Heart left ventricle (tissue), 16 donors: ENCODE measurements at regions not wholly inside any gene's neighbourhood (a gene's known extent, or its start where the extent isn't known, plus 50 kb on each side); places are given as distances from the start of the nearest gene placed in this dataset.
"Not testable (repeated sequence)": the region's sequence is repeated elsewhere in the genome, so short reads cannot be mapped to it uniquely, and the experiment has no call there.

Source experiments
- ATAC-seq, 4 donors: fragments of 200-7000 bp; cut with Tn5 transposase; one replicate each; pipeline ENCODE4 v1.9.1; 2020 to 2022; ENCODE audit warnings: moderate library complexity in 4 of 4, mild to moderate bottlenecking in 3 of 4, moderate number of reproducible peaks in 1 of 4
- DNase-seq, 5 donors: peaks; one replicate each; pipeline ENCODE4 v3.0.0-alpha.2; 2020
- H3K27ac ChIP-seq, 12 donors: fragments of 200-600 bp; sonication (generic) in 4 of 12; one replicate each; pipeline versions ENCODE4 v1.5.0 to v1.8.0; 2016 to 2022; ENCODE audit warnings: mild to moderate bottlenecking in 2 of 12
- H3K27me3 ChIP-seq, 9 donors: fragments of 200-600 bp; sonication (generic) in 2 of 9; one replicate each; pipeline versions ENCODE4 v1.5.1 to v1.8.0; 2016 to 2022; ENCODE audit warnings: mild to moderate bottlenecking in 3 of 9
- H3K36me3 ChIP-seq, 9 donors: fragments of 200-600 bp; sonication (generic) in 2 of 9; one replicate each; pipeline versions ENCODE4 v1.5.0 to v1.8.0; 2018 to 2022; ENCODE audit warnings: mild to moderate bottlenecking in 2 of 9
- H3K4me1 ChIP-seq, 12 donors: fragments of 200-600 bp; sonication (generic) in 4 of 12; one replicate each; pipeline versions ENCODE4 v1.5.0 to v1.8.0; 2016 to 2022; ENCODE audit warnings: mild to moderate bottlenecking in 3 of 12
- H3K4me3 ChIP-seq, 12 donors: fragments of 200-600 bp; sonication (generic) in 4 of 12; one replicate each; pipeline versions ENCODE4 v1.5.0 to v1.8.0; 2017 to 2022; ENCODE audit warnings: mild to moderate bottlenecking in 9 of 12, moderate library complexity in 4 of 12
- H3K9me3 ChIP-seq, 12 donors: fragments of 200-600 bp; sonication (generic) in 4 of 12; one replicate each; pipeline versions ENCODE4 v1.5.0 to v1.8.0; 2016 to 2022; ENCODE audit warnings: mild to moderate bottlenecking in 1 of 12
- CTCF ChIP-seq, 12 donors: fragments of 200-600 bp; sonication (generic) in 4 of 12; IDR thresholded peaks; one replicate each; pipeline versions ENCODE4 v1.5.0 to v1.8.0; 2018 to 2022; ENCODE audit warnings: antibody characterized with exemption in 12 of 12, mild to moderate bottlenecking in 5 of 12
- POLR2A ChIP-seq, 2 donors: fragments of 450-650 bp; IDR thresholded peaks; one replicate each; pipeline ENCODE4 v1.6.1; 2017; ENCODE audit warnings: antibody characterized with exemption in 2 of 2, mild to moderate bottlenecking in 2 of 2, moderate library complexity in 2 of 2
- WGBS, 4 donors: extraction: QIAGEN DNeasy Blood & Tissue Kit in 2 of 4; methylation state at CpG; one replicate each; pipeline versions ENCODE4 v1.1.5 to v1.1.7; 2013 to 2018; 5-methylcytosine and 5-hydroxymethylcytosine counted together
- intact Hi-C, 10 donors: fragments of 100-400 bp; cut with DNase I; formaldehyde crosslinking; loops; one replicate each; pipeline versions ENCODE4 v1.11.1 to v1.14.2; 2022
- donor health status: ischemic (EF 13 %, LVEDD 7.1; RV severe dilation, severe dysfunction).
- donor health status: healthy with polysubstance abuse.
- donor health status: DM: no; HTN: yes; CAD: no.
- donor health status: DM: no; HTN: no; CAD: no.
- donor health status: ischemic (EF 25% LVEDD 6.9; RV normal size, moderate dysfunction).
- donor health status: ischemic (EF 25% LVEDD 5.7; RV mildly dilated, moderate dysfunction).
- donor health status: healthy.
- donor health status: DM: yes; HTN: yes; CAD: no.
- donor health status: ischemic (EF 35%, LVEDD 5.7; RV mildly dilated, moderate dysfunction).
- donor health status: nonischemic (EF 11% LVEDD 7.7; RV severe dilation, severe dysfunction).
- donor health status: DM: yes; HTN: yes; CAD: no.
- donor health status: PGD.
- donor health status: ischemic (EF 29% LVEDD 5.4; RV normal size, mild dysfunction).
- donor health status: nonischemic (EF 23%, LVEDD 6.1; RV moderate dilation, normal function).

GRCh38 chr4:82124365-82124764, 249.4 kb downstream of the HNRNPD start:
- ATAC-seq (no peak), DNase-seq (no peak)
- H3K27ac ChIP-seq, result no peak overlapping the region
- H3K4me1 ChIP-seq, result no peaks in the 10 kb centered on the region
- no peaks in the 10 kb centered on the region for H3K36me3 ChIP-seq
- TF ChIP-seq CTCF (IDR thresholded peaks at IDR 0.05) (no peak), POLR2A (IDR thresholded peaks at IDR 0.05) (no peak)
- H3K9me3 ChIP-seq, result no peaks in the 10 kb centered on the region
- WGBS, 4 donors, result 43 to 60% (median 48%) methylated on average over 5 of the region's 5 CpGs
- intact Hi-C loops, result no loop called here
- no peak overlapping the region for H3K4me3 ChIP-seq
- H3K27me3 ChIP-seq, result no peaks in the 10 kb centered on the region

- WGBS, 4 donors, result 49 to 61% (median 57%) methylated on average over 3 of the region's 3 CpGs
- Histone ChIP-seq H3K27me3 (no peaks in the 10 kb centered on the region), H3K27ac (no peak overlapping the region), H3K36me3 (no peaks in the 10 kb centered on the region), H3K4me1 (no peaks in the 10 kb centered on the region), H3K4me3 (no peak overlapping the region), H3K9me3 (no peaks in the 10 kb centered on the region)
- intact Hi-C loops, result no loop called here
- DNase-seq (no peak), ATAC-seq (no peak)
- TF ChIP-seq POLR2A (IDR thresholded peaks at IDR 0.05), result no peak
- TF ChIP-seq CTCF (IDR thresholded peaks at IDR 0.05), result no peak
Observed at GRCh38 chr4:82123934-82124333, 249.9 kb downstream of the HNRNPD start.

- H3K36me3 ChIP-seq, H3K27me3 ChIP-seq, DNase-seq, H3K27ac ChIP-seq, H3K9me3 ChIP-seq, ATAC-seq, intact Hi-C loops, H3K4me3 ChIP-seq, H3K4me1 ChIP-seq: not testable (repeated sequence)
- whole genome bisulfite sequencing, 4 donors, result 79 to 90% (median 86%) methylated on average over 2 to 3 of the region's 3 CpGs
Observed at GRCh38 chr4:82115183-82115582, 258.6 kb downstream of the HNRNPD start.

- no peak for ATAC-seq
- no peak for DNase-seq
- H3K27ac ChIP-seq, result no peak overlapping the region
- intact Hi-C loops, result no loop called here
- H3K4me1 ChIP-seq, result no peaks in the 10 kb centered on the region
- no peak for TF ChIP-seq CTCF (IDR thresholded peaks at IDR 0.05)
- no peak for TF ChIP-seq POLR2A (IDR thresholded peaks at IDR 0.05)
- no peaks in the 10 kb centered on the region for H3K36me3 ChIP-seq
- WGBS, 4 donors, result 80 to 93% (median 86%) methylated on average over 2 of the region's 2 CpGs
- H3K4me3 ChIP-seq, result no peak overlapping the region
- no peaks in the 10 kb centered on the region for H3K9me3 ChIP-seq
- H3K27me3 ChIP-seq, result no peaks in the 10 kb centered on the region
Observed at GRCh38 chr4:82108506-82108905, 265.3 kb downstream of the HNRNPD start.

- intact Hi-C loops, result no loop called here
- H3K4me1 ChIP-seq, result no peaks in the 10 kb centered on the region
- TF ChIP-seq CTCF (IDR thresholded peaks at IDR 0.05) (no peak), POLR2A (IDR thresholded peaks at IDR 0.05) (no peak)
- no peak overlapping the region for H3K27ac ChIP-seq
- H3K36me3 ChIP-seq, result no peaks in the 10 kb centered on the region
- DNase-seq (no peak), ATAC-seq (no peak)
- no peaks in the 10 kb centered on the region for H3K27me3 ChIP-seq
- H3K9me3 ChIP-seq, result no peaks in the 10 kb centered on the region
- WGBS, 4 donors, result 67 to 91% (median 81%) methylated on average over 1 of the region's 1 CpG
- no peak overlapping the region for H3K4me3 ChIP-seq
Observed at GRCh38 chr4:82104578-82104977, 269.2 kb downstream of the HNRNPD start.
